H9 (cell line): ENCODE measurements at regions not wholly inside any gene's neighbourhood (a gene's known extent, or its start where the extent isn't known, plus 50 kb on each side); places are given as distances from the start of the nearest gene placed in this dataset.

ENCODE experiments used
- DNase-seq: peaks from one replicate; pipeline ENCODE4 v3.0.0-alpha.2; 2017
- H2AFZ ChIP-seq: one replicate; pipeline ENCODE4 v1.6.1; 2013; ENCODE audit warnings: mild to moderate bottlenecking, low read length, control low read depth, moderate library complexity
- H2AK5ac ChIP-seq: 2 replicates; pipeline ENCODE4 v1.6.1; 2013; ENCODE audit warnings: low read length, control low read depth, mixed read lengths; ENCODE audit not compliant: insufficient read length
- H2BK120ac ChIP-seq: one replicate; pipeline ENCODE4 v1.6.1; 2013; ENCODE audit warnings: low read depth, mild to moderate bottlenecking, low read length, control low read depth, inconsistent platforms; ENCODE audit not compliant: poor library complexity, severe bottlenecking
- H2BK12ac ChIP-seq: 2 replicates; pipeline ENCODE4 v1.6.1; 2013; ENCODE audit warnings: low read length, control low read depth, mixed read lengths, low read depth; ENCODE audit not compliant: insufficient read length
- H2BK15ac ChIP-seq: 2 replicates; pipeline ENCODE4 v1.6.1; 2013; ENCODE audit warnings: low read depth, low read length, control low read depth
- H2BK20ac ChIP-seq: one replicate; pipeline ENCODE4 v1.6.1; 2013; ENCODE audit warnings: low read depth, mild to moderate bottlenecking, low read length, control low read depth, inconsistent platforms; ENCODE audit not compliant: poor library complexity, severe bottlenecking
- H2BK5ac ChIP-seq: 2 replicates; pipeline ENCODE4 v1.6.1; 2013; ENCODE audit warnings: low read length, control low read depth, mixed read lengths; ENCODE audit not compliant: insufficient read length
- H3K14ac ChIP-seq: 2 replicates; pipeline ENCODE4 v1.6.1; 2013; ENCODE audit warnings: low read length, control low read depth; ENCODE audit not compliant: insufficient read depth
- H3K18ac ChIP-seq: 2 replicates; pipeline ENCODE4 v1.6.1; 2013; ENCODE audit warnings: low read depth, mild to moderate bottlenecking, mixed read lengths, low read length, control low read depth; ENCODE audit not compliant: insufficient read length
- H3K23ac ChIP-seq: 2 replicates; pipeline ENCODE4 v1.6.1; 2013; ENCODE audit warnings: low read length, control low read depth, mixed read lengths, low read depth; ENCODE audit not compliant: insufficient read length
- H3K23me2 ChIP-seq: 2 replicates; pipeline ENCODE4 v1.6.1; 2013; ENCODE audit warnings: low read depth, mild to moderate bottlenecking, mixed read lengths, low read length, control low read depth; ENCODE audit not compliant: insufficient read length, poor library complexity, severe bottlenecking
- H3K27ac ChIP-seq: 2 replicates; pipeline ENCODE4 v1.5.1; 2013; ENCODE audit warnings: low read length, control low read depth, mixed read lengths, low read depth; ENCODE audit not compliant: insufficient read length
- H3K27me3 ChIP-seq: 2 replicates; pipeline ENCODE4 v1.6.1; 2013; ENCODE audit warnings: low read length, control low read depth, inconsistent platforms; ENCODE audit not compliant: insufficient read depth
- H3K4ac ChIP-seq: 2 replicates; pipeline ENCODE4 v1.6.1; 2013; ENCODE audit warnings: low read depth, mild to moderate bottlenecking, control low read depth, inconsistent platforms, low read length, moderate library complexity
- H3K4me1 ChIP-seq: 2 replicates; pipeline ENCODE4 v1.6.1; 2013; ENCODE audit warnings: low read length, control low read depth, inconsistent platforms; ENCODE audit not compliant: insufficient read depth
- H3K4me2 ChIP-seq: 2 replicates; pipeline ENCODE4 v1.6.1; 2013; ENCODE audit warnings: low read length, control low read depth, mixed read lengths; ENCODE audit not compliant: insufficient read length, insufficient read depth
- H3K56ac ChIP-seq: 2 replicates; pipeline ENCODE4 v1.6.1; 2013; ENCODE audit warnings: low read depth, mild to moderate bottlenecking, mixed read lengths, low read length, control low read depth; ENCODE audit not compliant: insufficient read length
- H3K79me1 ChIP-seq: 2 replicates; pipeline ENCODE4 v1.6.1; 2013; ENCODE audit warnings: low read depth, mild to moderate bottlenecking, moderate library complexity, low read length, control low read depth, inconsistent platforms; ENCODE audit not compliant: insufficient read depth, poor library complexity, severe bottlenecking
- H3K79me2 ChIP-seq: 2 replicates; pipeline ENCODE4 v1.6.1; 2013; ENCODE audit warnings: low read length, control low read depth, inconsistent platforms; ENCODE audit not compliant: insufficient read depth
- H3K9ac ChIP-seq: 2 replicates; pipeline ENCODE4 v1.6.1; 2013; ENCODE audit warnings: low read length, control low read depth, mixed read lengths; ENCODE audit not compliant: insufficient read length; ENCODE audit errors: extremely low read depth
- H3K9me3 ChIP-seq: one replicate; pipeline ENCODE4 v1.6.1; 2013; ENCODE audit warnings: low read depth, low read length, inconsistent platforms; ENCODE audit not compliant: control insufficient read depth
- H3T11ph ChIP-seq: one replicate; pipeline ENCODE4 v1.6.1; 2013; ENCODE audit warnings: mild to moderate bottlenecking, low read length, control low read depth, inconsistent platforms
- H4K20me1 ChIP-seq: one replicate; pipeline ENCODE4 v1.6.1; 2013; ENCODE audit not compliant: control insufficient read depth, insufficient read length, insufficient read depth
- H4K5ac ChIP-seq: 2 replicates; pipeline ENCODE4 v1.6.1; 2013; ENCODE audit warnings: low read depth, mild to moderate bottlenecking, mixed read lengths, low read length, control low read depth; ENCODE audit not compliant: insufficient read length
- H4K8ac ChIP-seq: replicated peaks from 2 replicates; pipeline ENCODE4 v1.6.1; 2013; ENCODE audit warnings: low read length, control low read depth, mixed read lengths, low read depth; ENCODE audit not compliant: insufficient read length
- H4K91ac ChIP-seq: 2 replicates; pipeline ENCODE4 v1.6.1; 2013; ENCODE audit warnings: low read depth, mild to moderate bottlenecking, moderate library complexity, mixed read lengths, low read length, control low read depth; ENCODE audit not compliant: insufficient read length
- H3K27ac Mint-ChIP-seq, 3 experiments: 2 replicates in 2 of 3; 3 replicates in 1 of 3; pipeline ENCODE4 v1.8.0; 2020 to 2021; ENCODE audit warnings: mixed read lengths in 3 of 3, mild to moderate bottlenecking in 1 of 3, moderate library complexity in 1 of 3
- H3K27me3 Mint-ChIP-seq: 2 replicates; pipeline ENCODE4 v1.8.0; 2021; ENCODE audit warnings: low read depth, mild to moderate bottlenecking, moderate library complexity, mixed read lengths
- H3K36me3 Mint-ChIP-seq, 3 experiments: 2 replicates in 2 of 3; 3 replicates in 1 of 3; pipeline ENCODE4 v1.8.0; 2020 to 2021; ENCODE audit warnings: low read depth in 3 of 3, mixed read lengths in 3 of 3; ENCODE audit not compliant: insufficient read depth in 1 of 3
- H3K4me1 Mint-ChIP-seq, 2 experiments: 2 replicates each; pipeline ENCODE4 v1.8.0; 2020; ENCODE audit warnings: mixed read lengths in 2 of 2
- H3K4me3 Mint-ChIP-seq, 2 experiments: 2 replicates in 1 of 2; 3 replicates in 1 of 2; pipeline ENCODE4 v1.8.0; 2020 to 2021; ENCODE audit warnings: mild to moderate bottlenecking in 2 of 2, mixed read lengths in 2 of 2, moderate library complexity in 1 of 2
- H3K9me3 Mint-ChIP-seq, 2 experiments: 2 replicates in 1 of 2; 3 replicates in 1 of 2; pipeline ENCODE4 v1.8.0; 2020; ENCODE audit warnings: mild to moderate bottlenecking in 2 of 2, mixed read lengths in 2 of 2, moderate library complexity in 1 of 2
- WGBS: extraction: QIAGEN DNeasy Blood & Tissue Kit; methylation state at CpG from one replicate; pipeline ENCODE4 v1.1.7; 2013; ENCODE audit warnings: missing lambda C conversion rate, low lambda C conversion rate, mixed read lengths; ENCODE audit not compliant: insufficient read length; ENCODE audit errors: extremely low coverage; 5-methylcytosine and 5-hydroxymethylcytosine counted together
- TF ChIP-seq, protein P1 (sequence below): fragments of 200-600 bp; sonication (generic); conservative IDR thresholded peaks from 3 replicates; pipeline ENCODE4 v1.8.0; 2021; ENCODE audit warnings: antibody characterized with exemption, mild to moderate bottlenecking

DNA sequence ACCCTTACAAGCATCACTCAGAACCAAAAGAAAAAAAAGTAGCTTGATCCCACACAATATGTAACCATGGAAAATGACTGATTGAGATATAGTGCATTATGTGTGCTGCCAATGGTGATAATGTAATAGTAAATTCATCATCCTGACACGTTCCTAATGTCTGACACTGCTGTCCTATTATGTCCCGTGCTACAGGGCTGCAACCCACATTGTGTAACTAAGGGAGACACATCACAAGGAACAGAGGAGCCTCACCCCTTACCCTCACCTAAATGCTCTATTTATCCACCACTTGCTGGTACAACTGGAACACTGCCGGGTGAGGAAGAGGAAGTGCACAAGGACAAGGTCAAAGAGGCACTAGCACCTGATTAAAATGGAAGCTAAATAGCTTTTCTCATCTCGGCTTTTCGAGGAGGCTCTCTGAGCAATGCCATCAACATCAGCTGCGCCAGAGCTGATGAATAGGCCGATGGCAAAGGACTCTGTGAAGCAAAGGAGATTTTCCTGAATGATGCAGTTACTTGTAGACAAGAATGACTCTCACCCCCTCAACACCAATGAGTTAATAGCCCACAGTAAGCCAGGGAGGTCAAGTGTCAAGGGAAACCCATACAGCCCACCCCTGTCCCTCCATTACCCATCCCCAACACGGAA, 181.6 kb downstream of the HNRNPD start:
- no peaks in the 10 kb centered on the region for H3K36me3 Mint-ChIP-seq
- no peak overlapping the region for H2BK20ac ChIP-seq
- no peak for DNase-seq
- no peak overlapping the region for H3K27ac ChIP-seq
- no peak overlapping the region for H3K56ac ChIP-seq
- H3K9me3 Mint-ChIP-seq, result no peaks in the 10 kb centered on the region
- TF ChIP-seq, protein P1, sequence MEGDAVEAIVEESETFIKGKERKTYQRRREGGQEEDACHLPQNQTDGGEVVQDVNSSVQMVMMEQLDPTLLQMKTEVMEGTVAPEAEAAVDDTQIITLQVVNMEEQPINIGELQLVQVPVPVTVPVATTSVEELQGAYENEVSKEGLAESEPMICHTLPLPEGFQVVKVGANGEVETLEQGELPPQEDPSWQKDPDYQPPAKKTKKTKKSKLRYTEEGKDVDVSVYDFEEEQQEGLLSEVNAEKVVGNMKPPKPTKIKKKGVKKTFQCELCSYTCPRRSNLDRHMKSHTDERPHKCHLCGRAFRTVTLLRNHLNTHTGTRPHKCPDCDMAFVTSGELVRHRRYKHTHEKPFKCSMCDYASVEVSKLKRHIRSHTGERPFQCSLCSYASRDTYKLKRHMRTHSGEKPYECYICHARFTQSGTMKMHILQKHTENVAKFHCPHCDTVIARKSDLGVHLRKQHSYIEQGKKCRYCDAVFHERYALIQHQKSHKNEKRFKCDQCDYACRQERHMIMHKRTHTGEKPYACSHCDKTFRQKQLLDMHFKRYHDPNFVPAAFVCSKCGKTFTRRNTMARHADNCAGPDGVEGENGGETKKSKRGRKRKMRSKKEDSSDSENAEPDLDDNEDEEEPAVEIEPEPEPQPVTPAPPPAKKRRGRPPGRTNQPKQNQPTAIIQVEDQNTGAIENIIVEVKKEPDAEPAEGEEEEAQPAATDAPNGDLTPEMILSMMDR, result no peak
- no peak overlapping the region for H2BK12ac ChIP-seq
- H3K14ac ChIP-seq, result no peak overlapping the region
- H2BK15ac ChIP-seq, result no peak overlapping the region
- H3K4me1 ChIP-seq, result no peaks in the 10 kb centered on the region
- no peak overlapping the region for H3K4ac ChIP-seq
- H3K27me3 Mint-ChIP-seq, result peaks cover 3% of the 10 kb centered on the region; the same call in 1 of the 2 replicates
- H3K79me1 ChIP-seq, result no peaks in the 10 kb centered on the region
- H3K27ac Mint-ChIP-seq, result no peak overlapping the region; a peak in 1 of 7 replicates
- no peak overlapping the region for H2AK5ac ChIP-seq
- no CpG with 5 or more reads among the region's 8 CpGs for WGBS
- H3K4me2 ChIP-seq, result no peak overlapping the region
- 0 out of 4 replicates have a peak, but pooled peaks cover 0 to 2% of the 10 kb centered on the region in 2 experiments for H3K4me1 Mint-ChIP-seq
- no peaks in the 10 kb centered on the region for H3K79me2 ChIP-seq
- no peaks in the 10 kb centered on the region for H4K20me1 ChIP-seq
- H3T11ph ChIP-seq, result no peak overlapping the region
- H3K23me2 ChIP-seq, result no peaks in the 10 kb centered on the region
- H3K27me3 ChIP-seq, result no peaks in the 10 kb centered on the region
- H4K5ac ChIP-seq, result no peak overlapping the region
- H3K9me3 ChIP-seq, result no peaks in the 10 kb centered on the region
- H2AFZ ChIP-seq, result no peak overlapping the region
- no peak overlapping the region for H3K23ac ChIP-seq
- no peak overlapping the region for H3K18ac ChIP-seq
- H3K4me3 Mint-ChIP-seq, result no peak overlapping the region
- H4K91ac ChIP-seq, result no peak overlapping the region
- H2BK120ac ChIP-seq, result no peak overlapping the region
- no peak overlapping the region for H3K9ac ChIP-seq
- no peak overlapping the region for H4K8ac ChIP-seq
- no peak overlapping the region for H2BK5ac ChIP-seq
